Naive thymus-derived CD4-positive, alpha-beta T cell (primary cell): ENCODE measurements at regions not wholly inside any gene's neighbourhood (a gene's known extent, or its start where the extent isn't known, plus 50 kb on each side); places are given as distances from the start of the nearest gene placed in this dataset.

Source experiments
- ATAC-seq: fragments of 150-1000 bp; cut with Tn5 transposase; 2 replicates; pipeline ENCODE4 v1.10.0; 2021; ENCODE audit warnings: mild to moderate bottlenecking, moderate library complexity
- CTCF ChIA-PET: fragments of 350-600 bp; sonication (Branson Sonifier 250); formaldehyde crosslinking; loops from one replicate; lab custom pipeline; 2021; ENCODE audit warnings: antibody characterized with exemption; lab: Charles Lee
- POLR2A ChIA-PET: fragments of 350-600 bp; sonication (Branson Sonifier 250); formaldehyde crosslinking; loops from one replicate; lab custom pipeline; 2021; ENCODE audit warnings: antibody characterized with exemption, inconsistent platforms; lab: Charles Lee
- DNase-seq, 9 donors: peaks; one replicate each; pipeline versions ENCODE4 v3.0.0 to v3.0.0-alpha.2; 2020 to 2022; ENCODE audit warnings: mixed read lengths in 1 of 9
- H3K27ac ChIP-seq: one replicate; pipeline ENCODE4 v1.7.0; 2013; ENCODE audit warnings: mild to moderate bottlenecking, low read depth, low read length, moderate library complexity
- H3K27me3 ChIP-seq, 2 donors: one replicate each; pipeline ENCODE4 v1.7.0; 2013; ENCODE audit warnings: low read length in 2 of 2, mild to moderate bottlenecking in 2 of 2, moderate library complexity in 2 of 2; ENCODE audit not compliant: control insufficient read depth in 2 of 2, insufficient read depth in 2 of 2
- H3K36me3 ChIP-seq, 3 experiments: 1 replicate in 2 of 3; 2 replicates in 1 of 3; pipeline ENCODE4 v1.7.0; 2013; ENCODE audit warnings: low read length in 3 of 3, mild to moderate bottlenecking in 3 of 3, moderate library complexity in 1 of 3; ENCODE audit not compliant: insufficient read depth in 3 of 3, control insufficient read depth in 2 of 3
- H3K4me1 ChIP-seq, 2 donors: one replicate each; pipeline ENCODE4 v1.7.0; 2013; ENCODE audit warnings: low read length in 2 of 2, mild to moderate bottlenecking in 2 of 2, moderate library complexity in 1 of 2; ENCODE audit not compliant: control insufficient read depth in 2 of 2, insufficient read depth in 2 of 2
- H3K4me3 ChIP-seq: 2 replicates; pipeline ENCODE4 v1.7.0; 2013; ENCODE audit warnings: mild to moderate bottlenecking, low read length
- H3K9me3 ChIP-seq, 3 experiments: 1 replicate in 2 of 3; 2 replicates in 1 of 3; pipeline ENCODE4 v1.7.0; 2013; ENCODE audit warnings: low read length in 3 of 3; ENCODE audit not compliant: control insufficient read depth in 2 of 3
- H3K27ac Mint-ChIP-seq, 9 donors: one replicate each; pipeline ENCODE4 v1.8.0; 2020 to 2022; ENCODE audit warnings: mixed read lengths in 9 of 9, mild to moderate bottlenecking in 8 of 9, moderate library complexity in 5 of 9, inconsistent platforms in 2 of 9
- H3K27me3 Mint-ChIP-seq, 5 donors: one replicate each; pipeline ENCODE4 v1.8.0; 2021 to 2022; ENCODE audit warnings: mixed read lengths in 5 of 5, mild to moderate bottlenecking in 1 of 5
- H3K36me3 Mint-ChIP-seq, 5 donors: one replicate each; pipeline ENCODE4 v1.8.0; 2020 to 2022; ENCODE audit warnings: mixed read lengths in 5 of 5, mild to moderate bottlenecking in 3 of 5, inconsistent platforms in 1 of 5
- H3K4me1 Mint-ChIP-seq, 7 donors: one replicate each; pipeline ENCODE4 v1.8.0; 2020 to 2022; ENCODE audit warnings: mixed read lengths in 7 of 7, mild to moderate bottlenecking in 3 of 7, inconsistent platforms in 1 of 7
- H3K4me3 Mint-ChIP-seq, 10 donors: one replicate each; pipeline ENCODE4 v1.8.0; 2020 to 2022; ENCODE audit warnings: mild to moderate bottlenecking in 10 of 10, mixed read lengths in 10 of 10, moderate library complexity in 6 of 10, inconsistent platforms in 2 of 10
- H3K9me3 Mint-ChIP-seq, 11 donors: one replicate each; pipeline ENCODE4 v1.8.0; 2020 to 2022; ENCODE audit warnings: mixed read lengths in 11 of 11, mild to moderate bottlenecking in 4 of 11, inconsistent platforms in 1 of 11, moderate library complexity in 1 of 11
- intact Hi-C, 2 donors: fragments of 100-400 bp; cut with micrococcal nuclease; formaldehyde crosslinking; loops; one replicate each; pipeline ENCODE4 v1.15.1; 2023

- Mint-ChIP-seq H3K27me3 (no peaks in the 10 kb centered on the region), H3K27ac (no peak overlapping the region), H3K36me3 (no peaks in the 10 kb centered on the region), H3K4me1 (no peaks in the 10 kb centered on the region), H3K9me3 (peaks cover 0 to 20% (median 3%) of the 10 kb centered on the region in 11 donors), H3K4me3 (no peak overlapping the region)
- ChIA-PET CTCF (interaction anchor here (0.5 kb wide), 1 partner anchor 13 kb away, joined by 4 read pairs; no protein-coding TSS in a partner anchor), POLR2A (no interaction called here)
- DNase-seq (no peak), ATAC-seq (no peak)
- Histone ChIP-seq H3K9me3 (no peaks in the 10 kb centered on the region), H3K4me3 (no peak overlapping the region), H3K4me1 (no peaks in the 10 kb centered on the region), H3K27ac (no peak overlapping the region), H3K27me3 (no peaks in the 10 kb centered on the region), H3K36me3 (no peaks in the 10 kb centered on the region)
- intact Hi-C loops, result no loop called here
Measured at GRCh38 chr21:16473988-16474387, 744.2 kb downstream of the USP25 start.

GRCh38 chr21:16476056-16476825 lies 746.5 kb downstream of the USP25 start:
- POLR2A ChIA-PET, result no interaction called here

GRCh38 chr21:16488042-16488441 lies 758.3 kb downstream of the USP25 start:
- H3K4me1 Mint-ChIP-seq, result no peaks in the 10 kb centered on the region
- no peak overlapping the region for H3K4me3 Mint-ChIP-seq
- H3K27ac Mint-ChIP-seq, result no peak overlapping the region
- intact Hi-C loops, result no loop called here
- H3K27me3 Mint-ChIP-seq, result no peaks in the 10 kb centered on the region
- no peaks in the 10 kb centered on the region for H3K36me3 ChIP-seq
- no peak for DNase-seq
- H3K36me3 Mint-ChIP-seq, result peaks cover 0 to 3% (median 0%) of the 10 kb centered on the region in 5 donors
- CTCF ChIA-PET, result no interaction called here
- peaks cover 0 to 9% (median under 1%) of the 10 kb centered on the region in 11 donors for H3K9me3 Mint-ChIP-seq
- no peaks in the 10 kb centered on the region for H3K27me3 ChIP-seq
- H3K4me1 ChIP-seq, result no peaks in the 10 kb centered on the region
- no peaks in the 10 kb centered on the region for H3K9me3 ChIP-seq
- POLR2A ChIA-PET, result no interaction called here
- H3K27ac ChIP-seq, result no peak overlapping the region
- H3K4me3 ChIP-seq, result no peak overlapping the region
- ATAC-seq, result no peak

More at GRCh38 chr21:16476056-16476825, 746.5 kb downstream of the USP25 start:
- H3K27ac ChIP-seq, result no peak overlapping the region
- Mint-ChIP-seq H3K9me3 (peaks cover 0 to 25% (median 7%) of the 10 kb centered on the region in 11 donors), H3K4me1 (no peaks in the 10 kb centered on the region), H3K27ac (no peak overlapping the region), H3K36me3 (no peaks in the 10 kb centered on the region), H3K27me3 (no peaks in the 10 kb centered on the region), H3K4me3 (no peak overlapping the region)
- intact Hi-C loops, result no loop called here
- no peaks in the 10 kb centered on the region for H3K4me1 ChIP-seq
- no peaks in the 10 kb centered on the region for H3K36me3 ChIP-seq
- no peaks in the 10 kb centered on the region for H3K9me3 ChIP-seq
- H3K4me3 ChIP-seq, result no peak overlapping the region
- DNase-seq, result no peak
- CTCF ChIA-PET, result interaction anchor here (0.7 kb wide), 1 partner anchor 918 kb away, joined by 8 read pairs; no protein-coding TSS in a partner anchor
- H3K27me3 ChIP-seq, result no peaks in the 10 kb centered on the region
- no peak for ATAC-seq

- ChIA-PET CTCF (no interaction called here), POLR2A (no interaction called here)
- Mint-ChIP-seq H3K4me1 (no peaks in the 10 kb centered on the region), H3K36me3 (no peaks in the 10 kb centered on the region), H3K27me3 (no peaks in the 10 kb centered on the region), H3K9me3 (peaks cover 0 to 12% (median 0%) of the 10 kb centered on the region in 11 donors), H3K27ac (no peak overlapping the region), H3K4me3 (no peak overlapping the region)
- intact Hi-C loops, result no loop called here
- H3K4me3 ChIP-seq, result no peak overlapping the region
- ATAC-seq (no peak), DNase-seq (no peak)
- no peaks in the 10 kb centered on the region for H3K27me3 ChIP-seq
- H3K36me3 ChIP-seq, result no peaks in the 10 kb centered on the region
- H3K27ac ChIP-seq, result no peak overlapping the region
- H3K4me1 ChIP-seq, result no peaks in the 10 kb centered on the region
- no peaks in the 10 kb centered on the region for H3K9me3 ChIP-seq
Measured at GRCh38 chr21:16492356-16492755, 762.6 kb downstream of the USP25 start.

- Histone ChIP-seq H3K9me3 (no peaks in the 10 kb centered on the region), H3K4me1 (no peaks in the 10 kb centered on the region), H3K4me3 (no peak overlapping the region), H3K27ac (no peak overlapping the region), H3K36me3 (no peaks in the 10 kb centered on the region), H3K27me3 (no peaks in the 10 kb centered on the region)
- Mint-ChIP-seq H3K4me1 (no peaks in the 10 kb centered on the region), H3K36me3 (no peaks in the 10 kb centered on the region), H3K27me3 (no peaks in the 10 kb centered on the region), H3K27ac (no peak overlapping the region), H3K4me3 (no peak overlapping the region), H3K9me3 (peaks cover 0 to 12% (median 0%) of the 10 kb centered on the region in 11 donors)
- ChIA-PET POLR2A (no interaction called here), CTCF (no interaction called here)
- intact Hi-C loops, result no loop called here
- DNase-seq (no peak), ATAC-seq (no peak)
Measured at GRCh38 chr21:16492892-16493291, 763.1 kb downstream of the USP25 start.

- Histone ChIP-seq H3K27ac (no peak overlapping the region), H3K4me3 (no peak overlapping the region), H3K4me1 (no peaks in the 10 kb centered on the region), H3K36me3 (no peaks in the 10 kb centered on the region), H3K27me3 (no peaks in the 10 kb centered on the region), H3K9me3 (no peaks in the 10 kb centered on the region)
- Mint-ChIP-seq H3K27me3 (no peaks in the 10 kb centered on the region), H3K4me3 (no peak overlapping the region), H3K36me3 (no peaks in the 10 kb centered on the region), H3K27ac (no peak overlapping the region), H3K4me1 (no peaks in the 10 kb centered on the region), H3K9me3 (peaks cover 0 to 18% (median 0%) of the 10 kb centered on the region in 11 donors)
- no peak for DNase-seq
- POLR2A ChIA-PET, result no interaction called here
- intact Hi-C loops, result no loop called here
- CTCF ChIA-PET, result no interaction called here
- no peak for ATAC-seq
Measured at GRCh38 chr21:16496609-16497008, 766.8 kb downstream of the USP25 start.

- H3K9me3 Mint-ChIP-seq, result peaks cover 0 to 19% (median 0%) of the 10 kb centered on the region in 11 donors
- ChIA-PET POLR2A (no interaction called here), CTCF (no interaction called here)
- Histone ChIP-seq H3K36me3 (no peaks in the 10 kb centered on the region), H3K27me3 (no peaks in the 10 kb centered on the region), H3K27ac (no peak overlapping the region), H3K9me3 (no peaks in the 10 kb centered on the region), H3K4me3 (no peak overlapping the region), H3K4me1 (no peaks in the 10 kb centered on the region)
- no peak overlapping the region for H3K4me3 Mint-ChIP-seq
- H3K27ac Mint-ChIP-seq, result no peak overlapping the region
- ATAC-seq, result no peak
- no peaks in the 10 kb centered on the region for H3K36me3 Mint-ChIP-seq
- no peaks in the 10 kb centered on the region for H3K4me1 Mint-ChIP-seq
- intact Hi-C loops, result no loop called here
- H3K27me3 Mint-ChIP-seq, result no peaks in the 10 kb centered on the region
- no peak for DNase-seq
Measured at GRCh38 chr21:16500271-16500670, 770.5 kb downstream of the USP25 start.
